Gastroesophageal sphincter (tissue), 3 donors: ENCODE measurements at regions not wholly inside any gene's neighbourhood (a gene's known extent, or its start where the extent isn't known, plus 50 kb on each side); places are given as distances from the start of the nearest gene placed in this dataset.

ENCODE experiments used
- EP300 ChIP-seq: sonication (generic); formaldehyde crosslinking; IDR thresholded peaks from one replicate; pipeline ENCODE4 v1.6.1; 2017; ENCODE audit warnings: antibody characterized with exemption, mild to moderate bottlenecking
- POLR2AphosphoS5 ChIP-seq: sonication (generic); formaldehyde crosslinking; IDR thresholded peaks from one replicate; pipeline ENCODE4 v1.6.1; 2017; ENCODE audit warnings: antibody characterized with exemption
- TF ChIP-seq, protein P1 (sequence below), 4 experiments: fragments of 200-600 bp in 2 of 4; fragments of 450-650 bp in 2 of 4; sonication (generic) in 1 of 4; IDR thresholded peaks; one replicate each; pipeline ENCODE4 v1.5.1; 2017 to 2019; ENCODE audit warnings: antibody characterized with exemption in 4 of 4, mild to moderate bottlenecking in 2 of 4, moderate library complexity in 2 of 4

DNA sequence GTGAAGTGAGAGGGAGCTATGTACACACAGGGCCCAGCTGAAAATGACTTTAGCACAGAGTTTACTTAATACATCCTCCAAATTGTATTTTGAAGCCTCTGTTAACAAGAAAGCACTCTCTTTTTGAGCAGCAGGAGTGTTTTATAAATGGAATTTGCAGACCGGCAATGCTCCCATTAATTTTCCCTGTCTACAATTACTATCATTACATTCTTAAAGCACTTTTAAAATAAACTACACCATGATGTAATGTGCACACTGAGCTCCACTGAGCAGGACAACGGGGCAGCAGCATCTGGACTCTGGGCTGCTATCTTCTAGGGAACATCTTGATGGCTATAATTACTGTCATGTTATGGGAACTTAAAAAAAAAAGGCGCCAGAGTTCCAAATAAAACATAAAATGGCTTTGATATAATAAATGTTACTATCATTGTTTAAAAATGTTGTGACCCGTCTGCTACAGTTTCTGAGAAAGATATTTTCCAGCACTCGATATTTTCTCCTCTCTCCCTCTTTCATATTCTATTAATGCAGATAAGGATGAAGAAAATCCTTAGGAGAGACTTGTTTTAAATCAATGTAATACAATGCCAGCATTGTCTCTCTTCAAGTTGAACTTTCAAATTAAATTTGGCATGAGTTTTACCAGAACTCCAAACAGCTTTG lies 150.9 kb downstream of the HLX start:
- TF ChIP-seq, protein P1, sequence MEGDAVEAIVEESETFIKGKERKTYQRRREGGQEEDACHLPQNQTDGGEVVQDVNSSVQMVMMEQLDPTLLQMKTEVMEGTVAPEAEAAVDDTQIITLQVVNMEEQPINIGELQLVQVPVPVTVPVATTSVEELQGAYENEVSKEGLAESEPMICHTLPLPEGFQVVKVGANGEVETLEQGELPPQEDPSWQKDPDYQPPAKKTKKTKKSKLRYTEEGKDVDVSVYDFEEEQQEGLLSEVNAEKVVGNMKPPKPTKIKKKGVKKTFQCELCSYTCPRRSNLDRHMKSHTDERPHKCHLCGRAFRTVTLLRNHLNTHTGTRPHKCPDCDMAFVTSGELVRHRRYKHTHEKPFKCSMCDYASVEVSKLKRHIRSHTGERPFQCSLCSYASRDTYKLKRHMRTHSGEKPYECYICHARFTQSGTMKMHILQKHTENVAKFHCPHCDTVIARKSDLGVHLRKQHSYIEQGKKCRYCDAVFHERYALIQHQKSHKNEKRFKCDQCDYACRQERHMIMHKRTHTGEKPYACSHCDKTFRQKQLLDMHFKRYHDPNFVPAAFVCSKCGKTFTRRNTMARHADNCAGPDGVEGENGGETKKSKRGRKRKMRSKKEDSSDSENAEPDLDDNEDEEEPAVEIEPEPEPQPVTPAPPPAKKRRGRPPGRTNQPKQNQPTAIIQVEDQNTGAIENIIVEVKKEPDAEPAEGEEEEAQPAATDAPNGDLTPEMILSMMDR (IDR thresholded peaks at IDR 0.05): no peak
- no peak for TF ChIP-seq EP300
- no peak for TF ChIP-seq POLR2AphosphoS5
